HUES6 (cell line): ENCODE measurements at regions not wholly inside any gene's neighbourhood (a gene's known extent, or its start where the extent isn't known, plus 50 kb on each side); places are given as distances from the start of the nearest gene placed in this dataset.

ENCODE experiments used
- H3K27ac ChIP-seq: 2 replicates; pipeline ENCODE4 v1.7.0; 2013; ENCODE audit warnings: low read depth, mild to moderate bottlenecking, low read length, inconsistent platforms
- H3K27me3 ChIP-seq: 2 replicates; pipeline ENCODE4 v1.6.1; 2013; ENCODE audit warnings: low read length; ENCODE audit not compliant: control insufficient read depth, insufficient read depth
- H3K36me3 ChIP-seq: 2 replicates; pipeline ENCODE4 v1.6.1; 2013; ENCODE audit warnings: low read length; ENCODE audit not compliant: control insufficient read depth, insufficient read depth
- H3K4me1 ChIP-seq: 2 replicates; pipeline ENCODE4 v1.6.1; 2013; ENCODE audit warnings: low read length; ENCODE audit not compliant: control insufficient read depth, insufficient read depth
- H3K4me3 ChIP-seq: 2 replicates; pipeline ENCODE4 v1.5.1; 2013; ENCODE audit warnings: low read depth, low read length
- H3K9ac ChIP-seq: one replicate; pipeline ENCODE4 v1.6.1; 2013; ENCODE audit warnings: mild to moderate bottlenecking, low read length
- H3K9me3 ChIP-seq: 2 replicates; pipeline ENCODE4 v1.6.1; 2013; ENCODE audit warnings: low read depth, low read length; ENCODE audit not compliant: control insufficient read depth, insufficient read depth

- Histone ChIP-seq H3K4me1 (peaks cover 34% of the 10 kb centered on the region), H3K27ac (no peak overlapping the region), H3K4me3 (no peak overlapping the region), H3K9ac (no peak overlapping the region), H3K9me3 (no peaks in the 10 kb centered on the region), H3K27me3 (no peaks in the 10 kb centered on the region), H3K36me3 (no peaks in the 10 kb centered on the region)
These were observed 676.2 kb downstream of the BRD1 start for GRCh38 chr22:49151256-49152126.

GRCh38 chr22:49150801-49151221 is 676.9 kb downstream of the BRD1 start:
- Histone ChIP-seq H3K27ac (no peak overlapping the region), H3K9me3 (no peaks in the 10 kb centered on the region), H3K9ac (no peak overlapping the region), H3K4me1 (peaks cover 34% of the 10 kb centered on the region), H3K27me3 (no peaks in the 10 kb centered on the region), H3K36me3 (no peaks in the 10 kb centered on the region), H3K4me3 (no peak overlapping the region)

GRCh38 chr22:49149721-49150608 is 677.7 kb downstream of the BRD1 start:
- Histone ChIP-seq H3K36me3 (no peaks in the 10 kb centered on the region), H3K27ac (no peak overlapping the region), H3K9me3 (no peaks in the 10 kb centered on the region), H3K27me3 (no peaks in the 10 kb centered on the region), H3K4me3 (no peak overlapping the region), H3K4me1 (peaks cover 34% of the 10 kb centered on the region), H3K9ac (no peak overlapping the region)

DNA sequence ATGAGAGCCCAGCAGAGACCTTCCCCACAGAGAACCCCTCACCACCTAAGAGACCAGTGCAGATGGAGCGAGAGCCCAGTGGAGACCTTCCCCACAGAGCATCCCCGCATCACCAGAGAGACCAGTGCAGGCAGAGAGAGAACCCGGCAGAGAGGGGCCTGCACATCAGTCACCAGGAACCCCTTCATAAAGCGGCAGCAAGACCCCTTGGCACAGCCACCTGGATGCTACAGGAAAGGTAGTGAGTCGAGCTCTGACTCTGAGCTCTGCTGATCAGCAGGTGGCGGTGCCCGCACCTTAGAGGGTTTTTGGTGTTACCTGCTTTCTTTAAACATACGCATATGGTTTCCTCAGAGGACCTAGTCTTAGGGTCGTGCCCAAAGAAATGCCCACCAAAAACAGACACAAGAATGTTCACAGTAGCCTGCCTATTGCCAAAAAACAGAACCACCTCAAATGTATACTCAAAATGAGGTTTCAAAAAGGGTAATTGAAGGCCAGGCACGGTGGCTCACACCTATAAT is 678.7 kb downstream of the BRD1 start:
- no peak overlapping the region for H3K9ac ChIP-seq
- no peaks in the 10 kb centered on the region for H3K9me3 ChIP-seq
- H3K4me1 ChIP-seq = peaks cover 34% of the 10 kb centered on the region
- H3K4me3 ChIP-seq = no peak overlapping the region
- H3K36me3 ChIP-seq = no peaks in the 10 kb centered on the region
- no peak overlapping the region for H3K27ac ChIP-seq
- no peaks in the 10 kb centered on the region for H3K27me3 ChIP-seq

DNA sequence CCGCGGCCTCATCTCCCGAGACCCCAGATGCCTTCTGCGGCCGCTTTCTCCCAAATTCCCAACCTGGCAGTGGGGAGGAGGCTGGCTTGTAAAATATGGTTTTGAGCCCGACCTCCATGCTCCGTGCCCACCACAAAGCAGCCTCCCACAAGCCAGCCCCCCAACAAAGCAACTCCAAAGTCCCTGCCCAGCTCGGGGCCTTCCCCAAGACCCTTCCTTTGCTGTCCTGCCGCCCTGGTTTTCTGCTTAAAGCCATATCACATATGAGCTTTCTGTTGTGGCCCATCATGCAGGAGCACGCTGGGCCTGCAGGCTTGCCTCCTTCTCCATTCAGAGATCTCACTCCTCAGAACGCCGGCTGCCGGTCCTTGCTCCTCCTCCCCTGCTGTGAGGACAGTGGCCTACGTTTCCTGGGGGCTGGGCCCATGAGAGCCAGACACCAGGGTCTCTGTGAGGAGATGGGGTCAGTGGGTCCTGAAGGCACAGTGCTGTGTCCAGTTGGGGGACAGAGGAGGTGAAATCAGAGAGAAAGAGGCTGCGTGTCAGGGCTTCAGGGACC is 680.0 kb downstream of the BRD1 start:
- Histone ChIP-seq H3K4me3 (no peak overlapping the region), H3K9me3 (no peaks in the 10 kb centered on the region), H3K36me3 (no peaks in the 10 kb centered on the region), H3K27me3 (no peaks in the 10 kb centered on the region), H3K4me1 (peaks cover 34% of the 10 kb centered on the region), H3K27ac (no peak overlapping the region), H3K9ac (no peak overlapping the region)

DNA sequence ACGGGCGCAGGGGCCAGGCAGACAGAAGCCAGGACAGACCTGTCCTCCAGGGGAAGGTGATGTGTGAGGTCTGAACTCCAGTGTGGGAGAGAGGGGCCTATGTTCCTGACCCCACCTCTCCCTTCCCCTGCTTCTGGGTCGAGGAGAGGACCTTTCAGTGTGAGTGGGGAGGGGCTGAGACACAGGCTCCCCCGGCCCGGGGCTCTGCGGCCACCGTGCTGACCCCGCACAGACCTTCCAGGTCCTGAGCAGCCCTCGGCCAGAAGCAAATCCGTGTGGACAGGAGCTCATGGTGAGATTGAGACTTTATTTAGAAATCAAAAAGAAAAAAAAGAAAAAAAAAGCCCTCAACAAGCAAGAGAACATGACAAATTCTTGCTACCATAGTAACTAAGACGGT is 680.5 kb downstream of the BRD1 start:
- peaks cover 29% of the 10 kb centered on the region for H3K4me1 ChIP-seq
- H3K4me3 ChIP-seq = no peak overlapping the region
- no peak overlapping the region for H3K9ac ChIP-seq
- H3K9me3 ChIP-seq = no peaks in the 10 kb centered on the region
- H3K36me3 ChIP-seq = no peaks in the 10 kb centered on the region
- H3K27ac ChIP-seq = no peak overlapping the region
- no peaks in the 10 kb centered on the region for H3K27me3 ChIP-seq

DNA sequence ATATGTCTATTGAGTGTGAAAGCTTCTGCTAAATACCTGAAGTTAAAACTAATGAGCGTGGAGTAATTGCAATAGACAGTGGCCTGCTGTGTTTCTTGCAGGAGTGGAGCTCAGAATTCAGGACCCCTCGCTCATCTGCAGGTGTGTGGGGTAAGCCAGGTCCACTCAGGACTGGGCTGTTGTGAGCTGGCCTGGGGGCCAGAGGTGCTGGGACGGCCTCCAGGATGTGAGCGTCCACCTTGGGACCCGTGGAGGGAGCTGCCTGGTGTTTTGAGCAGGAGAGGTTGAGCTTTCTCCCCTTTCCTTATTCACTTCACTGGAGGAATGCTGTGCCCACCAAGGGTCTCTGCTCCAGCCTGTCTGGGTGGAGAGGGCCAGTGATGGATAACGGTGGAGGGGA is 681.2 kb downstream of the BRD1 start:
- H3K27me3 ChIP-seq = no peaks in the 10 kb centered on the region
- H3K36me3 ChIP-seq = no peaks in the 10 kb centered on the region
- no peak overlapping the region for H3K27ac ChIP-seq
- H3K4me1 ChIP-seq = peaks cover 22% of the 10 kb centered on the region; the same call in 1 of the 2 replicates
- H3K9ac ChIP-seq = no peak overlapping the region
- no peak overlapping the region for H3K4me3 ChIP-seq
- no peaks in the 10 kb centered on the region for H3K9me3 ChIP-seq

GRCh38 chr22:49143812-49144211 is 683.9 kb downstream of the BRD1 start:
- H3K9me3 ChIP-seq = no peaks in the 10 kb centered on the region
- H3K27me3 ChIP-seq = no peaks in the 10 kb centered on the region
- H3K36me3 ChIP-seq = no peaks in the 10 kb centered on the region
- H3K4me3 ChIP-seq = no peak overlapping the region
- no peak overlapping the region for H3K27ac ChIP-seq
- no peak overlapping the region for H3K9ac ChIP-seq
- peaks cover 2% of the 10 kb centered on the region; the same call in 1 of the 2 replicates for H3K4me1 ChIP-seq

- Histone ChIP-seq H3K27ac (no peak overlapping the region), H3K9me3 (no peaks in the 10 kb centered on the region), H3K9ac (no peak overlapping the region), H3K4me1 (no peaks in the 10 kb centered on the region; the same call in 1 of the 2 replicates), H3K36me3 (no peaks in the 10 kb centered on the region), H3K27me3 (no peaks in the 10 kb centered on the region), H3K4me3 (no peak overlapping the region)
These were observed 684.8 kb downstream of the BRD1 start for GRCh38 chr22:49142891-49143290.

- Histone ChIP-seq H3K4me3 (no peak overlapping the region), H3K9ac (no peak overlapping the region), H3K36me3 (no peaks in the 10 kb centered on the region), H3K27ac (no peak overlapping the region), H3K9me3 (no peaks in the 10 kb centered on the region), H3K4me1 (no peaks in the 10 kb centered on the region), H3K27me3 (no peaks in the 10 kb centered on the region)
These were observed 685.4 kb downstream of the BRD1 start for GRCh38 chr22:49142296-49142695.
